Astrocyte of the cerebellum (primary cell): ENCODE measurements at regions not wholly inside any gene's neighbourhood (a gene's known extent, or its start where the extent isn't known, plus 50 kb on each side); places are given as distances from the start of the nearest gene placed in this dataset.

ENCODE experiments used
- DNase-seq: peaks from one replicate; pipeline ENCODE4 v3.0.0-alpha.2; 2011; ENCODE audit warnings: low read depth
- H3K4me3 ChIP-seq: 2 replicates; pipeline ENCODE4 v1.5.1; 2011; ENCODE audit warnings: mild to moderate bottlenecking, low read depth, low read length, moderate library complexity
- CTCF ChIP-seq: IDR thresholded peaks from 2 replicates; pipeline ENCODE4 v1.5.1; 2012; ENCODE audit warnings: low read length, low read depth, moderate library complexity, mild to moderate bottlenecking; ENCODE audit errors: missing control alignments
- in situ Hi-C: cut with HindIII; loops from 2 replicates; pipeline ENCODE4 v1.10.0; 2017; ENCODE audit warnings: low sequenced_read_pairs

DNA sequence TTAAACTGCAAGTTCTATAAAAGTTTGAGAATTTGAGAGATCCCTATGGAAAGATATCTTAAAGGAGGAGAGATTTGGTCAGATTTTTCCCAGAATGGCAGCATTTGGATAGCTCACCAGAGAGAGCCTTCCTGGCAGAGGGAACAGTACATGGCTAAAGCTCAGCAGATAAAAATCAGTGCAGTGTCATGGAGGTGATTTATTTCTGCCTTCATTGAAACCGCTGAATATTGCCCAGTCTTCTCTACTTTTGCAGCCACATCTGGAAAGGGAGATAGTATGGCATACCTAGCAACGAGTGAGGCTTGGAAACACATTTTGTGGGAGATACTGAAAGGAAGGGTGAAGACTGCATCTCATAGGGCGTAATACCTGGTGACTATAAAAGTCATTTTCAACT lies 155.2 kb downstream of the RFC3 start:
- TF ChIP-seq CTCF, result no peak
- in situ Hi-C loops, result no loop called here
- no peak for DNase-seq
- H3K4me3 ChIP-seq, result no peak overlapping the region

- in situ Hi-C loops, result no loop called here
- no peak for DNase-seq
- no peak overlapping the region for H3K4me3 ChIP-seq
- TF ChIP-seq CTCF, result no peak
Measured at GRCh38 chr13:33976965-33977364, 159.0 kb downstream of the RFC3 start.

DNA sequence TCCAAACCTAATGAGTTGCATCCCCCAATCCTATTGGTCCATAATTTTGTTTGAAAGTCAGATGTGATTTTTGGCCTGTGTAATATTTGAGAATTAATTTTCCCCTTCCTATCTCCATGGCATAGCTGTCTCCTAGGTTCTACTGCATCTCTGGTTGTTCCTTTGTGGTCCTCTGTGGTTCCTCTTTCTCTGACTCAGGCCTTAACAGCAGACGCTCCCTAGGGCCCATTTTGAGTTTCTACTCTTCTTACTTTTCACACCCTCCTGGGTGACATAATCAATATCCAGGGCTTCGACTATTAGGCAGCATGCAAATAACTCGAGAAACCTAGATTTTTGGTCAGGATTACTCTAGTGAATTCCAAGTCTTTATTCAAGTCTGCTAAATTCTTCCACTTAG lies 160.7 kb downstream of the RFC3 start:
- DNase-seq, result no peak
- no peak overlapping the region for H3K4me3 ChIP-seq
- in situ Hi-C loops, result no loop called here
- TF ChIP-seq CTCF, result no peak

DNA sequence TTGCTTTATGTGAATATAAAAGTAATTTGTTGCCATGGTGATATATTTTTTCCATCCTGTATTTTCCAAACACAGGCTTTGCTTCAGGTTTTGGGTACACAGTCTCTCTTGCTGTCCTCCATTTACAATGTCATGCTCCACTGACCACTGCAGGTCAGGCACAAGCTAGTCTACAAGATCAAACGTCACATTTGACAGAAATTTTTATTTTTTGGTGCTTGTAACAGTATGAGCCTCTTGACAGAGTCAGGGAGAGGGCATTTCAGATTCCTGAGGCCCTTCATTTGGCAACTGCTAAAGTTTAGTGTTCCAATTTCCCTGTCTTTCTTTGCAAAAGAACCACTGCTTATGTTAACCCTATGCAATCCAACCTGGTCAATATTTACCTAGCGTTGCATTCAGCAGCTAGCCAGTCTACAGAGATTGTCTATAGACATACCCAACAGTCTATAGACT lies 175.0 kb downstream of the RFC3 start:
- no peak for DNase-seq
- no peak for TF ChIP-seq CTCF
- no peak overlapping the region for H3K4me3 ChIP-seq
- in situ Hi-C loops, result no loop called here

DNA sequence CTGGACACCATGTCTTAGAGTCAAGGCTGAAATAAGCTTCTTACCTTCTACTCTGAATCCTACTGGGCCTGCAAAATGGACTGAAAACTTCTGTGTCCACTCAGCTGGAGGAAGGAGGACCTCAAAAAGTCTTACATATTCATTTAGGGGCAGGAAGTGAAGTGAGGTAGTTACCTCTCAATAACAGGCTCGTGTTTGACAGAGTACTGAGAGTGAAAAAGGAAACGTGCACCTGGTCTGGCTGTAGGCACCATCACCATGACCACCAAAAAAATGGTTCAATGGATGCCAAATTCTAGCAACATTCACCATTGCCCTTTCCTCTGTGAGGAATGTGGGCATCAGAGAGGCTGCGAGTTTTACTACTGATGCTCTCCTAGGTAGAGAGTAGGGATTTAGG lies 176.2 kb downstream of the RFC3 start:
- no peak for TF ChIP-seq CTCF
- in situ Hi-C loops, result no loop called here

GRCh38 chr13:33994826-33995502 lies 177.0 kb downstream of the RFC3 start:
- H3K4me3 ChIP-seq, result no peak overlapping the region
- no peak for DNase-seq
- no peak for TF ChIP-seq CTCF
- in situ Hi-C loops, result no loop called here

More for the DNA sequence above, 176.2 kb downstream of the RFC3 start:
- H3K4me3 ChIP-seq, result no peak overlapping the region
- DNase-seq, result no peak
